NT2/D1 (cell line): ENCODE measurements at regions not wholly inside any gene's neighbourhood (a gene's known extent, or its start where the extent isn't known, plus 50 kb on each side); places are given as distances from the start of the nearest gene placed in this dataset.

Experiments
- SUZ12 ChIP-seq: IDR thresholded peaks from 2 replicates; pipeline ENCODE4 v1.6.1; 2011; ENCODE audit not compliant: insufficient read length, insufficient read depth; ENCODE audit errors: extremely low read depth
- ZNF274 ChIP-seq: IDR thresholded peaks from 2 replicates; pipeline ENCODE4 v1.6.1; 2011; ENCODE audit warnings: mild to moderate bottlenecking, low read depth, low read length

GRCh38 chr20:11311659-11312224 lies 606.0 kb upstream of the BTBD3 start:
- TF ChIP-seq ZNF274 (no peak), SUZ12 (no peak)
